ENCODE measurements at regions not wholly inside any gene's neighbourhood (a gene's known extent, or its start where the extent isn't known, plus 50 kb on each side); places are given as distances from the start of the nearest gene placed in this dataset.

DNA sequence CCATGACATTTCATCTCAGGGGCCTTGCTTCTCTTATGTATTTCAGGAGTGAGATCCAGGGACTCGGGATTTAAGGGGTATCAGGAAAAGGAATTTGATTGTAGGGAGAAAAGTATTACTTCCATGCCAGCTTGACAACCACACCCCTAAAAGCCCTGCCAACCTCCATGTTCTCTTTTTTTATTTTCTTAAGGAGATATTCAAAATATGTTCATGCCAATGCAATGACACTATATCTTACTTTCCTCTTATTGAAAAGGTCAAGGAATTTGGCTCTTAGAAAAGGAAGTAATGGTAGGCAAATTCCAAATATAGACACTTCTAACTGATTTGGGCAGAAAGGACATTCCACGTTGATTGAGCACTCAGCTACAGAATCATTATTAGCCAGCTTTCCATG lies 407.5 kb upstream of the NECTIN3 start:
- DNase-seq (ENCODE audit: low read depth): no peak
- Histone ChIP-seq H3K36me3 (ENCODE audit: control insufficient read depth, insufficient read depth, low read length) (no peaks in the 10 kb centered on the region), H3K27me3 (ENCODE audit: control insufficient read depth, insufficient read depth, low read length) (no peaks in the 10 kb centered on the region), H3K4me3 (ENCODE audit: low read depth, low read length) (no peak overlapping the region)
- no peak for TF ChIP-seq CTCF (IDR thresholded peaks at IDR 0.05; ENCODE audit: insufficient read depth, low read length, poor library complexity, severe bottlenecking)

DNA sequence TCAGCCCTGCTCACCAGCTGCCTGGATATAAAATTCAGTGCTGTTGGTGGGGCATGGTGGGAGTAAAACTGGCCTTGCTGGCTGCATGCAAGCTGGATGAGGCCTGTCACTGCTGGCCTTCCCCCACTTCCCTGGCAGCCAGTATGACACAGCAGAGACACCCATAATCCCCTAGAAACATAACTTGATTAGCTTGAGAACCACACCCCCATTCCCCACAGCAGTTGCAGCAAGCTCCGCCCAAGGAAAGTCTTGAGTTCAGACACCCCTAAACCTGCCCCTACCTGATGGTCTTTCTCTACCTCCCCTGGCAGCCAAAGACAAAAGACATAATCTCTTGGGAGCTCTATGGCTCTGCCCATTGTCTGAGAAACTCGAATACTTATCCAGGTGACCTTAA lies 405.1 kb upstream of the NECTIN3 start:
- H3K36me3 ChIP-seq (ENCODE audit: control insufficient read depth, insufficient read depth, low read length): no peaks in the 10 kb centered on the region
- DNase-seq (ENCODE audit: low read depth): no peak
- H3K27me3 ChIP-seq (ENCODE audit: control insufficient read depth, insufficient read depth, low read length): no peaks in the 10 kb centered on the region
- no peak for TF ChIP-seq CTCF (IDR thresholded peaks at IDR 0.05; ENCODE audit: insufficient read depth, low read length, poor library complexity, severe bottlenecking)
- no peak overlapping the region for H3K4me3 ChIP-seq (ENCODE audit: low read depth, low read length)

GRCh38 chr3:110667216-110667615 lies 404.4 kb upstream of the NECTIN3 start:
- TF ChIP-seq CTCF (IDR thresholded peaks at IDR 0.05; ENCODE audit: insufficient read depth, low read length, poor library complexity, severe bottlenecking): no peak
- no peaks in the 10 kb centered on the region for H3K27me3 ChIP-seq (ENCODE audit: control insufficient read depth, insufficient read depth, low read length)
- no peak overlapping the region for H3K4me3 ChIP-seq (ENCODE audit: low read depth, low read length)
- H3K36me3 ChIP-seq (ENCODE audit: control insufficient read depth, insufficient read depth, low read length): no peaks in the 10 kb centered on the region
- no peak for DNase-seq (ENCODE audit: low read depth)

GRCh38 chr3:110670407-110670806 lies 401.2 kb upstream of the NECTIN3 start:
- H3K27me3 ChIP-seq (ENCODE audit: control insufficient read depth, insufficient read depth, low read length): no peaks in the 10 kb centered on the region
- H3K4me3 ChIP-seq (ENCODE audit: low read depth, low read length): no peak overlapping the region
- no peak for TF ChIP-seq CTCF (IDR thresholded peaks at IDR 0.05; ENCODE audit: insufficient read depth, low read length, poor library complexity, severe bottlenecking)
- no peaks in the 10 kb centered on the region for H3K36me3 ChIP-seq (ENCODE audit: control insufficient read depth, insufficient read depth, low read length)
- DNase-seq (ENCODE audit: low read depth): no peak

- Histone ChIP-seq H3K27me3 (ENCODE audit: control insufficient read depth, insufficient read depth, low read length) (no peaks in the 10 kb centered on the region), H3K36me3 (ENCODE audit: control insufficient read depth, insufficient read depth, low read length) (no peaks in the 10 kb centered on the region), H3K4me3 (ENCODE audit: low read depth, low read length) (no peak overlapping the region)
- no peak for DNase-seq (ENCODE audit: low read depth)
- TF ChIP-seq CTCF (IDR thresholded peaks at IDR 0.05; ENCODE audit: insufficient read depth, low read length, poor library complexity, severe bottlenecking): no peak
Observed at GRCh38 chr3:110677506-110677905, 394.1 kb upstream of the NECTIN3 start.

DNA sequence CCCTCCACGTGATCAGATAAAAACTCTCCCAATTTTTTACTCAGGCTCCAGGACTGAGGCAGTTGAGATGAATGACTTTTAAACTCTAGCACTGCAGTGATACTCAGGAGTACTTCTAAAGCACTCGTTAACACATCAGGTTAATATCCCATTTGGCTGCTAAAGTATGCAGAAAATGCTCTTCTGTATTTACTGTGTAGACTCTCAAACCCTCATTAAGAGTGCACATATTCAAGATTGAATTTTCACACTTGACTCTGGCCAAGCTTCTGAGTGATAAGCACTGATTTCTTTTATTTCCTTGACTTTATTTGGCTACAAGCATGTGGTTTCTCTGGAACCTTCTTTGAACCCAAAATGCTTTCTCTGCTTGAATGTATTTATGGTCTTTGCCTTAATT lies 392.3 kb upstream of the NECTIN3 start:
- TF ChIP-seq CTCF (IDR thresholded peaks at IDR 0.05; ENCODE audit: insufficient read depth, low read length, poor library complexity, severe bottlenecking): no peak

More for the DNA sequence above, 392.3 kb upstream of the NECTIN3 start:
- no peak for DNase-seq (ENCODE audit: low read depth)
- no peak overlapping the region for H3K4me3 ChIP-seq (ENCODE audit: low read depth, low read length)
- no peaks in the 10 kb centered on the region for H3K36me3 ChIP-seq (ENCODE audit: control insufficient read depth, insufficient read depth, low read length)
- no peaks in the 10 kb centered on the region for H3K27me3 ChIP-seq (ENCODE audit: control insufficient read depth, insufficient read depth, low read length)

Data from kidney epithelial cell (primary cell).